K562 (cell line): ENCODE measurements at regions not wholly inside any gene's neighbourhood (a gene's known extent, or its start where the extent isn't known, plus 50 kb on each side); places are given as distances from the start of the nearest gene placed in this dataset.

Experiments used
- DACH1 ChIP-seq: fragments of 450-650 bp; IDR thresholded peaks from 2 replicates; pipeline ENCODE4 v1.6.1; 2018; ENCODE audit not compliant: partially characterized antibody
- MEIS2 ChIP-seq: fragments of 450-650 bp; IDR thresholded peaks from 2 replicates; pipeline ENCODE4 v1.6.1; 2014; ENCODE audit warnings: mild to moderate bottlenecking; ENCODE audit not compliant: partially characterized antibody
- RERE ChIP-seq: sonication (generic); formaldehyde crosslinking; IDR thresholded peaks from 2 replicates; pipeline ENCODE4 v1.8.0; 2023; ENCODE audit warnings: missing genetic modification reagents, mild to moderate bottlenecking, borderline replicate concordance
- SIRT6 ChIP-seq: IDR thresholded peaks from one replicate; pipeline ENCODE4 v1.6.1; 2012; ENCODE audit warnings: low read depth, mild to moderate bottlenecking, control low read depth, inconsistent platforms, low read length, moderate library complexity
- TAF9B ChIP-seq: fragments of 450-650 bp; IDR thresholded peaks from 2 replicates; pipeline ENCODE4 v1.6.1; 2018; ENCODE audit warnings: mild to moderate bottlenecking; ENCODE audit not compliant: partially characterized antibody
- ZNF395 ChIP-seq: fragments of 200-800 bp; sonication (Bioruptor generic); IDR thresholded peaks from 2 replicates; pipeline ENCODE4 v1.6.1; 2017; ENCODE audit warnings: missing genetic modification characterization, missing compliant biosample characterization

- TF ChIP-seq ZNF395 (CRISPR knock-in tag): no peak
- no peak for TF ChIP-seq SIRT6
- no peak for TF ChIP-seq MEIS2
- no peak for TF ChIP-seq DACH1
- no peak for TF ChIP-seq RERE (CRISPR knock-in tag)
- TF ChIP-seq TAF9B: no peak
These were observed 747.8 kb downstream of the EFNB2 start (continued) for GRCh38 chr13:105787632-105788031.
